Muscle of leg (tissue), 3 donors: ENCODE measurements at regions not wholly inside any gene's neighbourhood (a gene's known extent, or its start where the extent isn't known, plus 50 kb on each side); places are given as distances from the start of the nearest gene placed in this dataset.
"Not testable (repeated sequence)": the region's sequence is repeated elsewhere in the genome, so short reads cannot be mapped to it uniquely, and the experiment has no call there.

ENCODE experiments used
- DNase-seq: peaks from one replicate; pipeline ENCODE4 v3.0.0; 2013
- H3K27ac ChIP-seq: one replicate; pipeline ENCODE4 v1.5.1; 2013; ENCODE audit warnings: mild to moderate bottlenecking, low read length, control low read depth
- H3K27me3 ChIP-seq: one replicate; pipeline ENCODE4 v1.6.1; 2013; ENCODE audit warnings: low read length; ENCODE audit not compliant: control insufficient read depth, insufficient read depth
- H3K36me3 ChIP-seq: one replicate; pipeline ENCODE4 v1.6.1; 2013; ENCODE audit warnings: low read length; ENCODE audit not compliant: control insufficient read depth, insufficient read depth
- H3K4me1 ChIP-seq: one replicate; pipeline ENCODE4 v1.6.1; 2013; ENCODE audit warnings: low read length; ENCODE audit not compliant: control insufficient read depth, insufficient read depth
- H3K4me3 ChIP-seq: one replicate; pipeline ENCODE4 v1.5.1; 2013; ENCODE audit warnings: low read length, control low read depth
- H3K9me3 ChIP-seq: replicated peaks from 2 replicates; pipeline ENCODE4 v1.6.1; 2013; ENCODE audit warnings: low read depth, low read length; ENCODE audit not compliant: control insufficient read depth
- WGBS: methylation state at CpG from one replicate; pipeline ENCODE4 v1.1.5; 2013; ENCODE audit warnings: missing lambda C conversion rate; ENCODE audit not compliant: insufficient coverage; 5-methylcytosine and 5-hydroxymethylcytosine counted together

- not testable (repeated sequence) for H3K4me1 ChIP-seq, H3K36me3 ChIP-seq, H3K9me3 ChIP-seq, H3K27me3 ChIP-seq, H3K27ac ChIP-seq, H3K4me3 ChIP-seq, DNase-seq
- 63% methylated on average over 2 of the region's 12 CpGs for WGBS
These were observed 292.3 kb downstream of the BCL2L11 start for GRCh38 chr2:111412841-111413650.

GRCh38 chr2:111413950-111414349 lies 293.2 kb downstream of the BCL2L11 start:
- H3K9me3 ChIP-seq, H3K27ac ChIP-seq, H3K4me1 ChIP-seq, DNase-seq, H3K4me3 ChIP-seq, H3K27me3 ChIP-seq, H3K36me3 ChIP-seq: not testable (repeated sequence)
- WGBS, result 46% methylated on average over 3 of the region's 5 CpGs

GRCh38 chr2:111415765-111416743 lies 295.3 kb downstream of the BCL2L11 start:
- H3K4me3 ChIP-seq, H3K27me3 ChIP-seq, H3K27ac ChIP-seq, H3K9me3 ChIP-seq, H3K4me1 ChIP-seq, H3K36me3 ChIP-seq: not testable (repeated sequence)
- 50% methylated on average over 1 of the region's 24 CpGs for WGBS
- DNase-seq, result peak; percentile 26

GRCh38 chr2:111417026-111417425 lies 296.3 kb downstream of the BCL2L11 start:
- not testable (repeated sequence) for DNase-seq, H3K27ac ChIP-seq, H3K36me3 ChIP-seq, H3K27me3 ChIP-seq, H3K4me1 ChIP-seq, H3K9me3 ChIP-seq, H3K4me3 ChIP-seq

- no CpG with 5 or more reads among the region's 6 CpGs for WGBS
- not testable (repeated sequence) for H3K36me3 ChIP-seq, H3K4me1 ChIP-seq, H3K27me3 ChIP-seq, H3K27ac ChIP-seq, DNase-seq, H3K9me3 ChIP-seq, H3K4me3 ChIP-seq
These were observed 297.6 kb downstream of the BCL2L11 start for GRCh38 chr2:111418091-111418875.

GRCh38 chr2:111420074-111420473 lies 299.4 kb downstream of the BCL2L11 start:
- not testable (repeated sequence) for H3K27me3 ChIP-seq, H3K9me3 ChIP-seq, H3K27ac ChIP-seq, DNase-seq, H3K4me3 ChIP-seq, H3K36me3 ChIP-seq, H3K4me1 ChIP-seq
- WGBS, result no CpG with 5 or more reads among the region's 6 CpGs

GRCh38 chr2:111420835-111421234 lies 300.1 kb downstream of the BCL2L11 start:
- not testable (repeated sequence) for H3K4me1 ChIP-seq, H3K27ac ChIP-seq, H3K9me3 ChIP-seq, H3K4me3 ChIP-seq, H3K27me3 ChIP-seq, DNase-seq, H3K36me3 ChIP-seq
- no CpG with 5 or more reads among the region's 3 CpGs for WGBS

- not testable (repeated sequence) for H3K4me3 ChIP-seq, H3K36me3 ChIP-seq, H3K9me3 ChIP-seq, H3K27ac ChIP-seq, H3K4me1 ChIP-seq, DNase-seq, H3K27me3 ChIP-seq
- WGBS, result no CpG with 5 or more reads among the region's 6 CpGs
These were observed 301.2 kb downstream of the BCL2L11 start for GRCh38 chr2:111421949-111422348.

- H3K9me3 ChIP-seq, DNase-seq, H3K27me3 ChIP-seq, H3K36me3 ChIP-seq, H3K4me1 ChIP-seq, H3K4me3 ChIP-seq, H3K27ac ChIP-seq: not testable (repeated sequence)
- WGBS, result 100% methylated on average over 1 of the region's 7 CpGs
These were observed 301.8 kb downstream of the BCL2L11 start for GRCh38 chr2:111422562-111422961.

- WGBS, result 83% methylated on average over 1 of the region's 7 CpGs
- H3K9me3 ChIP-seq, H3K36me3 ChIP-seq, H3K4me3 ChIP-seq, DNase-seq, H3K27me3 ChIP-seq, H3K27ac ChIP-seq, H3K4me1 ChIP-seq: not testable (repeated sequence)
These were observed 302.5 kb downstream of the BCL2L11 start for GRCh38 chr2:111423184-111423583.
